ENCODE measurements at regions not wholly inside any gene's neighbourhood (a gene's known extent, or its start where the extent isn't known, plus 50 kb on each side); places are given as distances from the start of the nearest gene placed in this dataset.

DNA sequence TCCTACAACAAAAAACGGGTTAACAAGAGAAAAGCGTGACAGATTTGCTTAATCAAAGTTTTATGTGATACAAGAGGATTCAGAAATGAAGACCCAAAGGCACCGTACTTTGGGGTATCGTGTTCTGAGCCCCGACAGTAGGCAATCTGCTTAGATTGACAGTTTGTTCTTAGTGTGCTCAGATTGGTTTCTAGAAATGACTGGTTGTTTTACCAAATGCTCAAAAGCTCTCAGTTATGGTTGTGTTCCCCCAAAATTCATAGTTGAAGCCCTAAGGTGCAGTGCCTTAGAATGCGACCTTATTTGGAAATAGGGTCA is 102.7 kb downstream of the RASSF10 start:
- Histone ChIP-seq H3K36me3 (ENCODE audit: control insufficient read depth in 2 of 4, insufficient read depth in 4 of 4, low read length in 3 of 4) (no peaks in the 10 kb centered on the region), H3K79me1 (ENCODE audit: low read depth, low read length) (no peaks in the 10 kb centered on the region), H2AFZ (ENCODE audit: low read length) (no peak overlapping the region), H2AK5ac (ENCODE audit: low read depth, low read length) (no peak overlapping the region; the same call in 1 of the 2 replicates), H3K9ac (replicated peaks in 1 of 4; ENCODE audit: extremely low read depth in 1 of 4, low read depth in 3 of 4, low read length in 3 of 4) (no peak overlapping the region), H3K4me1 (replicated peaks in 1 of 4; ENCODE audit: control insufficient read depth in 3 of 4, insufficient read depth in 4 of 4, low read length in 3 of 4) (peaks cover 1 to 7% (median 2%) of the 10 kb centered on the region in 4 experiments; a peak in 4 of 7 replicates), H3K56ac (replicated peaks; ENCODE audit: insufficient read length, low read depth, low read length) (no peak overlapping the region), H3K79me2 (ENCODE audit: control insufficient read depth in 1 of 2, insufficient read depth in 2 of 2, low read length in 2 of 2) (no peaks in the 10 kb centered on the region), H3K4ac (replicated peaks; ENCODE audit: insufficient read length, low read depth, low read length) (no peak overlapping the region), H3K4me3 (ENCODE audit: extremely low read depth in 1 of 4, insufficient read depth in 2 of 4, low read depth in 3 of 4, low read length in 4 of 4) (no peak overlapping the region), H2BK20ac (ENCODE audit: low read length) (no peak overlapping the region), H3K18ac (ENCODE audit: extremely low read depth, low read length) (no peak overlapping the region), H3K27ac (ENCODE audit: low read depth, low read length) (no peak overlapping the region), H4K8ac (ENCODE audit: extremely low read depth, insufficient read depth, low read length) (no peak overlapping the region), H4K20me1 (replicated peaks in 1 of 2; ENCODE audit: control insufficient read depth in 1 of 2, insufficient read depth in 2 of 2, low read length in 2 of 2) (no peaks in the 10 kb centered on the region), H2BK15ac (ENCODE audit: low read length) (no peak overlapping the region), H2BK5ac (ENCODE audit: low read depth, low read length) (no peak overlapping the region), H3K9me3 (ENCODE audit: insufficient read depth in 2 of 2, low read depth in 1 of 2, low read length in 1 of 2) (no peaks in the 10 kb centered on the region), H3K4me2 (ENCODE audit: insufficient read depth in 1 of 2, low read depth in 2 of 2, low read length in 2 of 2) (no peak overlapping the region), H2BK12ac (ENCODE audit: low read depth, low read length) (no peak overlapping the region), H3K14ac (ENCODE audit: insufficient read length) (no peak overlapping the region), H4K91ac (replicated peaks; ENCODE audit: insufficient read length, low read length) (no peak overlapping the region), H3K27me3 (replicated peaks in 1 of 4; ENCODE audit: control insufficient read depth in 3 of 4, extremely low read depth in 1 of 4, insufficient read depth in 3 of 4, low read length in 3 of 4) (no peaks in the 10 kb centered on the region), H4K5ac (ENCODE audit: insufficient read length, low read depth, low read length) (no peak overlapping the region), H3K23me2 (ENCODE audit: low read depth, low read length) (no peaks in the 10 kb centered on the region), H2BK120ac (replicated peaks; ENCODE audit: low read depth, low read length) (no peak overlapping the region), H3K23ac (ENCODE audit: insufficient read length) (no peak overlapping the region)
- WGBS, 2 experiments (ENCODE audit: extremely low coverage in 1 of 2, insufficient coverage in 1 of 2, insufficient read length in 1 of 2, insufficient replicate concordance in 2 of 2, low coverage in 1 of 2, low lambda C conversion rate in 2 of 2, missing lambda C conversion rate in 1 of 2): 85% methylated on average over 6 of the region's 6 CpGs; no CpG with 5 or more reads in 1 of the 2 experiments
- FAIRE-seq (no peak), DNase-seq (ENCODE audit: low read depth in 1 of 2, low spot score in 2 of 2) (no peak)
- TF ChIP-seq, protein P1, sequence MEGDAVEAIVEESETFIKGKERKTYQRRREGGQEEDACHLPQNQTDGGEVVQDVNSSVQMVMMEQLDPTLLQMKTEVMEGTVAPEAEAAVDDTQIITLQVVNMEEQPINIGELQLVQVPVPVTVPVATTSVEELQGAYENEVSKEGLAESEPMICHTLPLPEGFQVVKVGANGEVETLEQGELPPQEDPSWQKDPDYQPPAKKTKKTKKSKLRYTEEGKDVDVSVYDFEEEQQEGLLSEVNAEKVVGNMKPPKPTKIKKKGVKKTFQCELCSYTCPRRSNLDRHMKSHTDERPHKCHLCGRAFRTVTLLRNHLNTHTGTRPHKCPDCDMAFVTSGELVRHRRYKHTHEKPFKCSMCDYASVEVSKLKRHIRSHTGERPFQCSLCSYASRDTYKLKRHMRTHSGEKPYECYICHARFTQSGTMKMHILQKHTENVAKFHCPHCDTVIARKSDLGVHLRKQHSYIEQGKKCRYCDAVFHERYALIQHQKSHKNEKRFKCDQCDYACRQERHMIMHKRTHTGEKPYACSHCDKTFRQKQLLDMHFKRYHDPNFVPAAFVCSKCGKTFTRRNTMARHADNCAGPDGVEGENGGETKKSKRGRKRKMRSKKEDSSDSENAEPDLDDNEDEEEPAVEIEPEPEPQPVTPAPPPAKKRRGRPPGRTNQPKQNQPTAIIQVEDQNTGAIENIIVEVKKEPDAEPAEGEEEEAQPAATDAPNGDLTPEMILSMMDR (IDR thresholded peaks at IDR 0.05; ENCODE audit: control extremely low read depth in 1 of 3, insufficient read depth in 1 of 3, low read depth in 1 of 3, low read length in 3 of 3): no peak
- TF ChIP-seq SUZ12 (IDR thresholded peaks at IDR 0.05; ENCODE audit: low read length): no peak
- no peak for TF ChIP-seq TBP (IDR thresholded peaks at IDR 0.05; ENCODE audit: low read depth, low read length)
- TF ChIP-seq SIX5 (IDR thresholded peaks at IDR 0.05; ENCODE audit: low read depth, low read length): no peak
- TF ChIP-seq RAD21 (IDR thresholded peaks at IDR 0.05 in 1 of 2, conservative IDR thresholded peaks at IDR 0.05 in 1 of 2; ENCODE audit: low read depth in 2 of 2, low read length in 2 of 2): no peak
- CTCF ChIA-PET (ENCODE audit: partially characterized antibody): interaction anchor here (2.2 kb wide), 1 partner anchor 29 kb away, joined by 4 read pairs; no protein-coding TSS in a partner anchor
- POLR2A ChIA-PET (ENCODE audit: partially characterized antibody): no interaction called here
